Natural killer cell (primary cell): ENCODE measurements at regions not wholly inside any gene's neighbourhood (a gene's known extent, or its start where the extent isn't known, plus 50 kb on each side); places are given as distances from the start of the nearest gene placed in this dataset.
A peak's percentile ranks its signal among the peaks of the same experiment; 100 is the strongest.

Source experiments
- ATAC-seq, 3 donors: fragments of 150-1000 bp in 2 of 3; fragments of 200-7000 bp in 1 of 3; cut with Tn5 transposase; 1 replicate in 1 of 3; 2 replicates in 2 of 3; pipeline ENCODE4 v1.10.0; 2021; ENCODE audit warnings: mild to moderate bottlenecking in 2 of 3, moderate library complexity in 2 of 3
- DNase-seq, 2 donors: peaks; one replicate each; pipeline versions ENCODE4 v3.0.0 to v3.0.0-alpha.2; 2013 to 2021; ENCODE audit warnings: mixed read lengths in 1 of 2
- H3K27ac ChIP-seq: one replicate; pipeline ENCODE4 v1.5.1; 2013; ENCODE audit warnings: mild to moderate bottlenecking, low read length
- H3K27me3 ChIP-seq: one replicate; pipeline ENCODE4 v1.6.1; 2013; ENCODE audit warnings: low read length; ENCODE audit not compliant: control insufficient read depth, insufficient read depth
- H3K36me3 ChIP-seq: one replicate; pipeline ENCODE4 v1.6.1; 2013; ENCODE audit warnings: low read length; ENCODE audit not compliant: control insufficient read depth, insufficient read depth
- H3K4me1 ChIP-seq: one replicate; pipeline ENCODE4 v1.6.1; 2013; ENCODE audit warnings: low read length; ENCODE audit not compliant: control insufficient read depth, insufficient read depth
- H3K4me3 ChIP-seq: one replicate; pipeline ENCODE4 v1.5.1; 2013; ENCODE audit warnings: low read length
- H3K9me3 ChIP-seq: one replicate; pipeline ENCODE4 v1.6.1; 2013; ENCODE audit warnings: low read length; ENCODE audit not compliant: control insufficient read depth, insufficient read depth
- H3K27ac Mint-ChIP-seq, 2 donors: one replicate each; pipeline ENCODE4 v1.8.0; 2022; ENCODE audit warnings: mild to moderate bottlenecking in 2 of 2, mixed read lengths in 2 of 2, moderate library complexity in 1 of 2
- H3K27me3 Mint-ChIP-seq, 2 donors: one replicate each; pipeline ENCODE4 v1.8.0; 2022; ENCODE audit warnings: low read depth in 2 of 2, mixed read lengths in 2 of 2
- H3K36me3 Mint-ChIP-seq: one replicate; pipeline ENCODE4 v1.8.0; 2022; ENCODE audit warnings: mixed read lengths
- H3K4me1 Mint-ChIP-seq, 2 donors: one replicate each; pipeline ENCODE4 v1.8.0; 2022; ENCODE audit warnings: mixed read lengths in 2 of 2
- H3K4me3 Mint-ChIP-seq: one replicate; pipeline ENCODE4 v1.8.0; 2022; ENCODE audit warnings: mild to moderate bottlenecking, moderate library complexity, mixed read lengths
- H3K9me3 Mint-ChIP-seq, 2 donors: one replicate each; pipeline ENCODE4 v1.8.0; 2022; ENCODE audit warnings: mixed read lengths in 2 of 2
- WGBS: methylation state at CpG from one replicate; pipeline ENCODE4 v1.1.7; 2013; ENCODE audit warnings: missing lambda C conversion rate; ENCODE audit not compliant: insufficient coverage; 5-methylcytosine and 5-hydroxymethylcytosine counted together
- intact Hi-C: fragments of 100-400 bp; cut with micrococcal nuclease; formaldehyde crosslinking; loops from one replicate; pipeline ENCODE4 v1.14.2; 2022
- TF ChIP-seq, protein P1 (sequence below): fragments of 200-600 bp; IDR thresholded peaks from one replicate; pipeline ENCODE4 v1.8.0; 2022; ENCODE audit warnings: antibody characterized with exemption

- no peak overlapping the region for H3K27ac Mint-ChIP-seq
- no peak for ATAC-seq
- no peak overlapping the region for H3K4me3 ChIP-seq
- H3K27ac ChIP-seq = no peak overlapping the region
- intact Hi-C loops = no loop called here
- H3K27me3 ChIP-seq = no peaks in the 10 kb centered on the region
- H3K9me3 Mint-ChIP-seq = no peaks in the 10 kb centered on the region
- H3K36me3 Mint-ChIP-seq = no peaks in the 10 kb centered on the region
- H3K4me1 Mint-ChIP-seq = no peaks in the 10 kb centered on the region
- H3K27me3 Mint-ChIP-seq = peaks cover 0 to 6% of the 10 kb centered on the region in 2 donors
- TF ChIP-seq, protein P1, sequence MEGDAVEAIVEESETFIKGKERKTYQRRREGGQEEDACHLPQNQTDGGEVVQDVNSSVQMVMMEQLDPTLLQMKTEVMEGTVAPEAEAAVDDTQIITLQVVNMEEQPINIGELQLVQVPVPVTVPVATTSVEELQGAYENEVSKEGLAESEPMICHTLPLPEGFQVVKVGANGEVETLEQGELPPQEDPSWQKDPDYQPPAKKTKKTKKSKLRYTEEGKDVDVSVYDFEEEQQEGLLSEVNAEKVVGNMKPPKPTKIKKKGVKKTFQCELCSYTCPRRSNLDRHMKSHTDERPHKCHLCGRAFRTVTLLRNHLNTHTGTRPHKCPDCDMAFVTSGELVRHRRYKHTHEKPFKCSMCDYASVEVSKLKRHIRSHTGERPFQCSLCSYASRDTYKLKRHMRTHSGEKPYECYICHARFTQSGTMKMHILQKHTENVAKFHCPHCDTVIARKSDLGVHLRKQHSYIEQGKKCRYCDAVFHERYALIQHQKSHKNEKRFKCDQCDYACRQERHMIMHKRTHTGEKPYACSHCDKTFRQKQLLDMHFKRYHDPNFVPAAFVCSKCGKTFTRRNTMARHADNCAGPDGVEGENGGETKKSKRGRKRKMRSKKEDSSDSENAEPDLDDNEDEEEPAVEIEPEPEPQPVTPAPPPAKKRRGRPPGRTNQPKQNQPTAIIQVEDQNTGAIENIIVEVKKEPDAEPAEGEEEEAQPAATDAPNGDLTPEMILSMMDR = no peak
- DNase-seq = no peak
- no peaks in the 10 kb centered on the region for H3K9me3 ChIP-seq
- no peak overlapping the region for H3K4me3 Mint-ChIP-seq
- no peaks in the 10 kb centered on the region for H3K36me3 ChIP-seq
- WGBS = 82% methylated on average over 1 of the region's 1 CpG
- H3K4me1 ChIP-seq = no peaks in the 10 kb centered on the region
These were observed 78.2 kb upstream of the GCFC2 start for GRCh38 chr2:75788902-75789301.

- WGBS = 88% methylated on average over 4 of the region's 4 CpGs
- Mint-ChIP-seq H3K36me3 (no peaks in the 10 kb centered on the region), H3K4me1 (no peaks in the 10 kb centered on the region), H3K27ac (no peak overlapping the region), H3K4me3 (no peak overlapping the region), H3K27me3 (peaks cover 0 to 6% of the 10 kb centered on the region in 2 donors), H3K9me3 (no peaks in the 10 kb centered on the region)
- no peak overlapping the region for H3K4me3 ChIP-seq
- ATAC-seq (no peak), DNase-seq (no peak)
- intact Hi-C loops = no loop called here
- TF ChIP-seq, protein P1 = no peak
- H3K9me3 ChIP-seq = no peaks in the 10 kb centered on the region
- no peak overlapping the region for H3K27ac ChIP-seq
- no peaks in the 10 kb centered on the region for H3K36me3 ChIP-seq
- no peaks in the 10 kb centered on the region for H3K27me3 ChIP-seq
- no peaks in the 10 kb centered on the region for H3K4me1 ChIP-seq
These were observed 77.4 kb upstream of the GCFC2 start for GRCh38 chr2:75788154-75788553.

DNA sequence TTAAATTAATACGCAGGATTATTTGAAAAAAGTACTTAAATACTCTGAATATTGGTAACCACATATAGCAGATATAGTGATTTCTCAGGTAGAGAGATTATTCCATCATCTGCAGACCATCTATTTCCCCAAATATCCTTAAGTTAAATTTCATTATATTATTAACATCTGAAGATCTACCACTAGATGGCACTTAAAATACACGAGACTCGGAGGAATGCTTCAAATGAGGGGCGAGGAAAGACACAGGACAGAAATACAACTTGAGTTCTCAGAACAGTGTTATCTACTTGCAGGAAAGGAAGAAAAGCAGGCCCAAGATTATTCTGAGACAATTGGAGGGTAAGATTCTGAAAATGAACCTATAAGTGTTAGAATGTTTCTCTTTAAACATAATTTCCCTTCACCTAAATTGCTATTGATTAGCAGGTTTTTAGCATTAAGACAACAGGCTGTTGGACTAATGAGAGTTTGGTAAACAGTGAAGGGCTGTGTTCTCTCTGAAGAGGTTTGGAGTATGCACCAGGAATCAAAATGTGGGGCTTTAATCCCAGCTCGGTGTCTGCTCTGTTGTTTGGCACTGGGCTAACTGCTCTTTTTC, 76.9 kb upstream of the GCFC2 start:
- no peaks in the 10 kb centered on the region for H3K4me1 ChIP-seq
- H3K36me3 Mint-ChIP-seq = no peaks in the 10 kb centered on the region
- H3K27me3 Mint-ChIP-seq = peaks cover 0 to 6% of the 10 kb centered on the region in 2 donors
- H3K4me3 Mint-ChIP-seq = no peak overlapping the region
- H3K27ac Mint-ChIP-seq = no peak overlapping the region
- H3K9me3 ChIP-seq = no peaks in the 10 kb centered on the region
- no peaks in the 10 kb centered on the region for H3K36me3 ChIP-seq
- H3K4me1 Mint-ChIP-seq = no peaks in the 10 kb centered on the region
- no peaks in the 10 kb centered on the region for H3K27me3 ChIP-seq
- ATAC-seq = no peak
- WGBS = 31% methylated on average over 4 of the region's 5 CpGs
- H3K4me3 ChIP-seq = no peak overlapping the region
- no peak overlapping the region for H3K27ac ChIP-seq
- TF ChIP-seq, protein P1 = no peak
- intact Hi-C loops = no loop called here
- peak in 1 of 2 donors; percentile 11 for DNase-seq
- no peaks in the 10 kb centered on the region for H3K9me3 Mint-ChIP-seq

DNA sequence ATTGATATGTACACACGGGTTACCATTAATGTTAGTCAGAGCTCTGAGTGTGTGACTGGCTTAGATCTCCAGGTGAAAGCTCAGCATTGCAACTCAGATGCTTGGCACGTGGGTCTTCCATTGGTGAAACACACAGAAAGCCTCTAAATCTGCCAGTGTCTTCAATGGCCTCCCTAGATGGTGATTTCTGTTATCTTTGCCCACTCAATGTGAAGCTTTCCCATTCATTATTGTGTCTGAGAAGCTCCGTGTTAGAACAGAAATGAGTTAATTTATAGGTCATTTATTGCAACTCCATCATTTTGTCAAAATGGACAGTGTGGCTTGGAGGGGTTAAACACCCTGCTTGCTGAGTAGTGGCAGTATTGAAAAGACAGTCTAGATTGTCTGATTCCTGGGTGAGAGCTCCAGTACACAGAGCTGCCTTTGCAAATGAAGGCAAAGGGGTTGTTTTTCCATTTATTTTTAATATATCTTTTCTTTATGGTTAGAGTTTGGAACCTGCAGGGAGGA, 64.7 kb upstream of the GCFC2 start:
- Histone ChIP-seq H3K27ac (no peak overlapping the region), H3K4me3 (no peak overlapping the region), H3K36me3 (no peaks in the 10 kb centered on the region), H3K4me1 (no peaks in the 10 kb centered on the region), H3K27me3 (peaks cover 4% of the 10 kb centered on the region), H3K9me3 (no peaks in the 10 kb centered on the region)
- 62% methylated on average over 3 of the region's 3 CpGs for WGBS
- Mint-ChIP-seq H3K9me3 (peaks cover 2 to 3% of the 10 kb centered on the region in 2 donors), H3K27me3 (peaks cover 0 to 5% of the 10 kb centered on the region in 2 donors), H3K36me3 (no peaks in the 10 kb centered on the region), H3K27ac (no peak overlapping the region), H3K4me3 (no peak overlapping the region), H3K4me1 (no peaks in the 10 kb centered on the region)
- ATAC-seq (no peak), DNase-seq (no peak)
- TF ChIP-seq, protein P1 = no peak
- intact Hi-C loops = no loop called here
